ENCODE measurements at regions not wholly inside any gene's neighbourhood (a gene's known extent, or its start where the extent isn't known, plus 50 kb on each side); places are given as distances from the start of the nearest gene placed in this dataset.
A peak's percentile ranks its signal among the peaks of the same experiment; 100 is the strongest.

DNA sequence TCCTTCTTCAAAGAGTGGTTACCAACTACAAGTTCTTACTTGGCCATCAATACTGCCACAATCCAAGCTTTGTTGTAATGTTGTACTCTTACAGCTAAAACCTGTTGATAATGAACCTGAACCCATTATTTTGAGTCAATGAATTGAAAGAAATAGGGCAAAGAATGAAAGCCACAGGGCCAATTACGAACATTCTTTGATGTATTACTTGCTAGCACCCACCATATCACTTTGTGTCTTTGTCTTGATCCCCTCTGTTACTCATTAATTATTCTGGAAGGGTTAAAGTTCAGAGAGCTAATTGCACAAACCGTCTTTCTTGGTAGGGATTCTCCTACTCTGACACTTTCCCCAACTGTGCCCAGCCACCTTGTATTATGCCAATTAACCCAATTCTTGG lies 53.2 kb upstream of the TFEC start:
- no peak for DNase-seq

DNA sequence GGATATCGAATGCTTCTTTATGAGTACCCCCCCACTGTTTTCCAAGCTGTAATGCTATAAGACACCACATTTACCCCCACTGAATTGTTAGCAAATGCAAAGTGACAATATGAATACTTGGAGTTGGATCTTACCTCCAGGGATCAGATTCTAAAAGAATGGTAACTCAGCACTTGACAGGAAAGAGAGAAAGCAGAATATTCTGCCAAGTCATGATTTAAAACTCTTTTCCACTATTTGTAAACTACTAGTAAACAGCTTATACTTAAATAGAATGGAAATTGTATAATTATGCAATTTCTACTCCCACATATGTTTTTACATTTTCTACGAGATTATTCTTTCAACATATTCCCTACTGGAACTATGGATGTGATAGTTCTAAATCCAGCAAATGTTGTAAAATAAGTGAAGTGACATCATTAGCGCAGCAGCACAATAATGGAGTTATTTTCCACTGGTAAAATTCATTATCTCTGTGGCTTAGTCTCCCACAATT lies 56.0 kb upstream of the TFEC start:
- no peak for DNase-seq

DNA sequence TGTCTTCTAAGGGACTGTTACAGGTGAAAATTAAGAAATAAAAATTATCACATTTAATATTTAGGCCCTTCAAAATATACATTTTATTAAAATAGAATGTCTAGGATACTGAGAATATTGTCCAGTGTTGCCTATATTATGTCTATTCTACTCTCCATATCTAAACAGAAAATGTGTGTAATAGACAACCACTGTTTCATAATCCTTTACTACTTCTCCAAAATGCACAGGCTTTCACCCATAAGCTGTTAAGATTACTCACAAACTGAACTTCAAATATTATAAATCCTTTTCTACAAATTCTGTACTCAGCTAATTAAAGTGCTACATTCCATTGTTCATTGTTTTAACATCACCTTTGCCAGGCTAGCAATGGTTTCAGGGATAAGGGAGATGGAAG lies 56.7 kb upstream of the TFEC start:
- no peak for DNase-seq

DNA sequence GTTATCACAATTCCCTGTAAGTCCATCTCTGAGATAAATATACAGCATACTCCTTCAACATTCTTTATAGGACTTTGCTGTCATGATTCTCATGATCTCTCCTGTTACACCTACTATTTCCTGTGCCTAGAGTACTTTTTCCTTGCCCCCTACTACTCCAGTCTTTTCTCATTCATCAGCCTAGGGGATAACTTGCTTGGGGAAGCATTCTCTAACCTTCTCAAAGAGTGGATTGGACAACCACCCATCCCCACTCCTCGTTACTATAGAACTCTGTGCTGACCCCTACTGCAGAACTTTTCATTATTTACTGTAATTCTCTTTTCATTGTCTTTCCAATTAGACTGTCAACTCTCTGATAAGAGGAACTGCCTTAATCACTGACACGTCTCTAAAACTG lies 57.4 kb upstream of the TFEC start:
- DNase-seq = no peak

DNA sequence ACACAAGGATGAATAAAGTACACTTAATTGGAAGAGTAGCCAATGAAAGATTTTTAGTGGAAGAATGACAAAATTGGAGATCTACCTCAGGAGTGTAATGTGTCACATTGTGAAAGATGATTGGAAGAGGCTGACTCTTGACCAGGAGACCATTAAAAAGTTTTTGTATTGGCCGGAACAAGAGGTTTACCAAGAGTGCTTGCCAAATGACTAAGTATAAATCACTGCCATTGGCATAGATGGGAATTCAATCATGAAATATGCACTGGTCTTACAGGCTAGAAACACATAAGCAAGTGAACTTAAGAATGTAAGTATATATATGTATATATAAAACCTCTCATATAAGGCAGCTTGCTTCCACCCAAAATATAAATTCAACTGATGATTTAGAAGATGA lies 58.7 kb upstream of the TFEC start:
- DNase-seq = no peak

DNA sequence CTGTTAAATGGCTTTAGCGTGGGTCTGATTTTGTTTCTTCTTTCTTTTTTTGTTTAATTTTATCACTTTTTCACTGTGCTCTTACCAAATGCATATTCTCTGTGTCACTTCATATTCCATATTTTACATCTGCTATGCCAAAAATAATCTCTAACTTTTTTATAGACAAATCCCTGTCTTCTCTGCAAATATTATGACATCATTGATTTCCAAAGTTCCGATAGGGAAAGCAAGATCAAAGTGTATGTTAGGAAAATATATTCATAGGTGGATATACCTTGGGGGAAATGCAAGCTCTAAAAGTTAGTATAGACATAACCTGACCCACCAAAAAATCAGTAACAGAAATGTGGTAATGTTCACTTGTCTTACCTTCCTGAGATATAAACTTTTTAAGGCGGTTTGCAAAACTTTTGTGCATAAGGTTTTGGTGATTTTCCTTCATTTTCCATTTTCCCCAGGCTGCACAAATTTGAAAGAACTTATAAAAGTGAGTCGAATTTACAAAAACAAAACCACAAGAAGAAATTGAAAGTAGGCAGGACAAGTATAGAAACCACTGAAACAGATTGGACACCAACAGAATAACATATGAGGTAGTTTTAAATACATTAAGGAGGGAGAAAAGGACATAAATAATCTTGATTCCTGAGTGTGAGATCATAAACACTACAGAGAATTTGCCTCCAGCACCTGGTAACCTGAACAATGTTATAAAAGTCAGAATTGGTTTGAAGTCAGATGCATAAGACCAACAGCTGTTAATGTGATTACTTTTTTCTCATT lies 63.1 kb upstream of the TFEC start:
- DNase-seq = no peak

DNA sequence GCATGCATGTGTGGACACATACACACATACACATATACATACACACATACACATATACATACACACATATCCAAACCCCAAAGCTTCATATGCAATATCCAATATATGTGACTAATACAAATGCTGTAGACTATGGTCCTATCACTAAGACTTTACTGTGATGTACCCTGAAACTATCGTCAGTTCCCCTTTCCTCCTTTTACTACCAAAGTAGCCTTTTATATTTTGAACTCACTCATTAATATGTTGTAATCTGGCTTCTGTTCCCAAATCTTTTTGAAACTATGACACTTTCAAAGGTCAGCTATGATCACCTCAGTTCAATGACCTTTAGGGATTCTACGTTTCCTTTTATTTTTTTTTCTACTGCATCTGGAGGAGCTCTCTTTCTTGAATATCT lies 64.8 kb upstream of the TFEC start:
- DNase-seq = no peak

DNA sequence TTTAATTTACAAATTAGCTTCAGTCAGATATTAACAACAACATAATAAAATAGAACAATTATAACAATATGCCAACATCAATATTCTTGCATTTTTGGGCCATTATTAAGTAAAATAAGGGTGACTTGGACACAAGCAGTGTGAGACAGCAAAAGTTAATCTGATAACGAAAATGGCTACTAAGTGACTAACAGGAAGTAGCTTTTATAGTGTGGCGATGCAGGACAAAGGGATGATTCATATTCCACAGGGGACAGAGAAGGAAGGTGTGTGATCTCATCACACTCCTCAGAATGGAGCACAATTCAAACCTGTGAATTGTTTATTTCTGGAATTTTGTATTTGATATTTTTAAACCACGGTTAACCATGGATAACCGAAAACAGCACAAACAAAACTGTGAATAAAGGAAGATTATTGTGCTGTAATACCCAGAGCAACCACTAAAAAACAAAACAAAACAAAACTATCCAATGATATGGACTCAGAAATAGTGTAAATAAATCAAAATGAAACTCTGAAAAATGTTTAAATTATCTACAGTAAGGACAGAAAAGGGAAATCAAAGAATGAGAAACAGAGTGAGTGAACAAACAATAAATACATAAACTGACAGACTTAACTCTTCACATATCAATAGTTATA lies 66.9 kb upstream of the TFEC start:
- DNase-seq = no peak

DNA sequence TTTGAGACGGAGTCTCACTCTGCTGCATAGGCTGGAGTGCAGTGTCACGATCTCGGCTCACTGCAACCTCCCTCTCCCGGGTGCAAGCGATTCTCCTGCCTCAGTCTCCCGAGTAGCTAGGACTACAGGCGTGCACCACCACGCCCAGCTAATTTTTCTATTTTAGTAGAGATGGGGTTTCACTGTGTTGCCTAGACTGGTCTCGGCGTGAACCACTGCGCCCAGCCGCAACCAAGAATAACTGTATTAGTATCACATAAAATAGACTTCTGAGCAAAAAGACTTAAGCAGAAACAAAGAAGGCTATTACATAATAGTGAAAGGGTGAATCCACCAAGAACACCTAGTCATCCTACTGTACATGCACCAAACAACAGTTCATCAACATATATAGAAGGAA lies 67.6 kb upstream of the TFEC start:
- no peak for DNase-seq

DNA sequence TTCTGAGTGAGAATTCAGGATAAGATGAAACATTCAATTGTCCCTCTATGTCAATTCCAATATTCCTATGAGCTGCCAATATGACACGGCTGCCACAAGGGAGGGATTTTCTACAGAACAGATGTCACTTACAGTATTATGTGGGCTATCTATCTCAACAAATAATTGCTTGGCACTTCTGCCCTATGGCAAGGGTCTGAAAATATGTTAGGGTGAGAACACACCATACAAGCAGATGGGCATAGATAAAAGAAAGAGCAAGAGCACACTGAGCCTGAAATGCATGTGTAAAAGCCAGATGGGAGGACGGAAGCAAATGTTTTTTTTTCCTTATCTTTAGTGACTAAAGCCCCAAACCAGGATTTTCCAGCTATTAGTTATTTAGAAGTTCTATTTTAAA lies 70.1 kb upstream of the TFEC start:
- DNase-seq = no peak

DNA sequence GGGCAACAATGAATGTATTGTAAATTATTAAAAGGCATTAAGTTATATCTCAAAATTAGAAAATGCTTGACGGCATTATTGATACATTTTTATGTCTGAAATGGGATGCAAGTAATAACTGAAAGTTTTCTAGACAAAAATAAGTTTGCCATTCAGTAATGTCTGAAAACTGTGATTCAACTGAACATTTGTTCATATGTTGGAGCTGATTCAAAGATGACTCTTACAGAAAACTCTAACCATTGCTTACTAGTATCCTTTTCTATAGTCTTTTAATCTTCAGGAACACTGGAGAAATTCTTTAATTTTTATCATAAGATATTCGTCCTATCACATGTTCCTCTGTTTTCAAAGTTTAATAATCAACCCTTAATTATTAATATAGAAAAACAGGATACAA lies 71.1 kb upstream of the TFEC start:
- DNase-seq = no peak

DNA sequence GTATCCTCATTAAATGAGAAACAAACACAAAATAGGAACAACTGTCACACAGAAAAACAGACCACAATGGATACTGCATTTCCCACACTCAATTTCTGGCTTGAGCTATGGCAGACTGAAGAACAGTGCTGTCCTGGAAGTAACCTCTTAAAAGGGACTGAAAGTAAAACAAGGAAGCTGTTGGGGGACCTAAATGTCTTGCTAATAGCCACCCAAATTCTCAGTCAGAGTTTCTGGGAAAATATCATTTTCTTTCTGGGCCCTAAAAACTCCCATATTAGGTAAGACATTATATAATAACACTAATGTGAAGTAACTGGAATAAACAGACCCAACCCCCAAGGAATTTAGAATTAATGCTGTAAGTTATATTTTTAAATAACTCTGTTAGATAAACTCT lies 80.9 kb upstream of the TFEC start:
- no peak for DNase-seq

DNA sequence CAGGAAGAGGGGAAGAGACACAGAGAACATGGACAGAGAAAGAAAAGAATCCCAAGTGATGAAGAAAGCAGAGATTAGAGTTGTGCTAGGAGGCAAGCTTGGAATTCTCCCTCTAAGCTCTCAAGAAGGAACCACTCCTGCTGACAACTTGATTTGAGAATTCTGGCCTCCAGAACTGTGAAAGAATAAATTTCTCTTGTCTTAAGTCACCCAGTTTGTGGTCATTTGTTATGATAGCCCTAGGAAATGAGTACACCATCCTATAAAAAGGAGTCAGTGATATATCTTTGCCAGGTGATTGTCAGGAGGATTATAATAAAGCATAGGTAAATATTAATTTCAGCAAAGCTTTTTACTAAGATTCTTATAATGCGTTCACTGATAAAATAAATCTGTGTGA lies 82.7 kb upstream of the TFEC start:
- no peak for DNase-seq

DNA sequence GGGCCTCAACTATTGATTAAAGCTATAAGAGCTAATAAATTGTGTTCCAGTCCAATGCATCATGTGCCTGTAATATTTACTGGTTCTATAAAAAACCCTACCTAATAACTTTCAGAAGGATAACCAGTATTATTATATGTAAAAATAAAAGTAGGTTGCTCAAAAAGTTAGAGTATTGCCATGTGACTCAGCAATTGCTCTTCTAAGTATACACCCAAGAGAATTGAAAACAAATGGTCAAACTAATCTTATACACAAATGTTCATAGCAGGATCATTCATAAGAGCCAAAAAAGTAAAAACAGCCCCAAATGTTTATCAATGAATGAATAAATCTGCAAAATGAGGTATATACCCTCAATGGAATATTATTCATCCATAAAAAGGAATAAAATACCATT lies 89.5 kb upstream of the TES start:
- DNase-seq = no peak

DNA sequence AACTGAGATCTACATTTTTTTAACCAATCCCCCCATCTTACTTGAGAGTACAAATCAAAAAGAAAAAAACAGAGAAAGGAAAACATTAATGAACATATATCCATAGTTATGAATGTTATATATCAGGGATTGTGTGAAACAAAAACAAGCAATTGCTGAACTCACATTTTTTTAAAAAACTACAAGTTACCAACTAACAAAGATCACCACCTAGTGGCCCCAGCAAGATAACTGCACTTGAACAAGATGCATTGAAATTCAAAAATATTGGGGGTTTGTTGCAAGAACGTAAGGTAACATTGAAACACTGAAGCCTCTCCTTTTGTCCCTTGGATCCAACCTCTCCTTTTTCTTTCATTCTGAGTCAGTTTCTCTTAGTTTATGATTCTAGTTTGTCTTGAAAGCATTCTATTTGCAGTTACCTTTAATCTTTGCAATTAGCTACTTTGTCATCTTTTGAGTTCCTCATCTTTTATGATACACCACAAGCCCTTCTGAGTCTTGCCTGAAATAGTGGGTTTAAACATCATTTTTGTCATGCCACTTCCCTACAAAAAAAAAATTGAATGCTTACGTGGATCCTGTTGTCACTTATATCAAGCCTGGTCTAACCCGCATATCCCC lies 87.3 kb upstream of the TES start:
- DNase-seq = peak in 1 of 2 donors; percentile 10

DNA sequence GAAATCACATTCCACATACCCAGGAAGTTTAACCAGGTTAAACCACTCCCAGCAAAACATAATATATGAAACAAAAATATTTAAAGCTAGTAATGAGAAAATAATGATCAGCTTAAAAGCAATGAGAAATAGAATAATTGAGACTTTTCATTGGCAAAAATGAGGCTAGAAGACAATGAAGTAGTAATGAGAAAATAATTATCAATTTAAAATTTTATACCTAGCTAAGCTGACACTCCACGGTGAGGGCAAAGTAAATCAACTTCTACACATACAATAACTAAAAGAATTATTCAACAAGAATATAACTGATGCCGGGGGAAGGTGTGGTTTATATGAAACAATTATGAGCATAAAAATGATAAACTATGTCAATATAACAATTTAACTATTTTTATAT lies 82.2 kb upstream of the TES start:
- DNase-seq = no peak

DNA sequence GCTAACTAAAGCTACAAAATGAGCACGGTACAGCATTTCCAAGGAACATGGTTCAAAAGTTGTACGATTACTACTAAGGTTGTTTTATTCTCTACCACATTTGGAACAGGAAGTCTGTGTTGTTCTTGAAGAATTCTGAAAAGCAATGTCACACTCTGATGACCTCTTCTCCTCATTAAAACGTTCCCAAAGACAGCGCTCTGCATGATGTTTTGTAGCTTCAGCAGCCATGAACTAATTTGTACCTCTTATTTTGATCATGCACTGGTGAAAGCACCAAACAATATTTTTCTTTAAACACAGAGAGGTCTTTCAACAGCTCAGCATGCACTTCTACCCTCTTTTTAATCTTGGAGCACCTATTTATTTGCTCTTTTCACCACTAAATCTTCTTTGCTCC lies 75.0 kb upstream of the TES start:
- no peak for DNase-seq

DNA sequence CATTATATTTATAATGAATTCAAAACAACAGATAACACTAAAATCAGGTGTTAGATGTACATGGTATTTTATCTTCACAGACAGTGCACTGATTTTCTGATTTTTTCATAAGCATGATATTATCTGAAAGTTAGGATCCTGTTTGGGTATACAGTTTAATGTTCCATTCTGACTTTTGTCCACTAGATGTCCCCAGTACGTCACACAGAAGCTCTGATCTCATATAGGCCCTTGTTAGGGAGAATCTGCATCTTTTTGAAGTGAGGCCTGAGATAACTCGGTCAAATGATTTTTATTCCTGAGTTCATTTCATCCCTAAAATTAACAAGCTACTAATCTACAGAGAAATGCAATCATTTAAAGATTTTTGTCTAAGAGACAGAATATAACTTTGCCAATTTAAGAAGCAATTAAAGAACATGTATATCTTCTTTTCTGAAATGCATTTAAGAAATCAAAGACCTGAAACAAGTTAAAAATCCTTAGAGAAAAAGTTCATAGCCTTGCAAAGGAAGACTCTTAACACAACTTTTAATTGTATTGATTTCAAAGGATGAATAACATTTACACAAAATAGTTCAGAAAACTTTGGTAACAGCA lies 72.0 kb upstream of the TES start:
- peak; percentile 14 to 57 for DNase-seq

DNA sequence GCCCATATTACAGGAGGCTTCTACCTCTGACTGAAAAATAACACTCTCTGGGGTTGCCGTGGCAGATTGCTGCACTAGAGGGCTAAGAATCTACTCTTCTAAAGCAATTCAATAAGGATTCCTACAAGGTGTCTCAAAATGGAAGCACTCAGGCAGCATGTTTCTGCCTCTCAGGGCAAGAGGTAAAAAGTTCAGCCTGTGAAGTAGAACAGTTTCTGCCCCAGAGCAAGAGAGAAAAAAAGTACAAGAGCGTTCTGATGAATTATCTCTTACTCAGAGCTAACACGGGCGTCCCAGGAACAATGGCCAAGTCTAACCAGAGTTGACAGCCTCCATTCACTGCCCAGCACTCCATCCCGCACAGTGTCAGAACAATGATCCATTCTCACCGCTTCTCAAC lies 71.3 kb upstream of the TES start:
- DNase-seq = no peak

DNA sequence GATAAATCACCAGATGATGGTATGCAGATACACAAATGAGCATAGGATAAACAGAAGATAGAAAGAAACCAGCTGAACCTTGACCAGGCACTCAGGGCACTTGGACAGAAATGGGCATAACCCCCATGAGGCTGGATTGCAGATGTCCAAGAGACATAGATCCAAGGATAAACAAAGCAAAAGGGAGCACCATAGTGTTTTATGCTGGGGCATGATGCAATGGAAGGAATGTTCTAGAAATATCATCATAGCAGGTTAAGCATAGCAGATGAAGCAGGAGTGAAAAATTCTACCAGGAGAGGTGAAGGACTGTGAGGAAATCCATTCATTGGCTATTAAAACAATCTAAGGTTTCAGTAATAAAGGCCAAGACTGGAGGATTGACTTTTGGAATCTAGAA lies 70.5 kb upstream of the TES start:
- no peak for DNase-seq

DNA sequence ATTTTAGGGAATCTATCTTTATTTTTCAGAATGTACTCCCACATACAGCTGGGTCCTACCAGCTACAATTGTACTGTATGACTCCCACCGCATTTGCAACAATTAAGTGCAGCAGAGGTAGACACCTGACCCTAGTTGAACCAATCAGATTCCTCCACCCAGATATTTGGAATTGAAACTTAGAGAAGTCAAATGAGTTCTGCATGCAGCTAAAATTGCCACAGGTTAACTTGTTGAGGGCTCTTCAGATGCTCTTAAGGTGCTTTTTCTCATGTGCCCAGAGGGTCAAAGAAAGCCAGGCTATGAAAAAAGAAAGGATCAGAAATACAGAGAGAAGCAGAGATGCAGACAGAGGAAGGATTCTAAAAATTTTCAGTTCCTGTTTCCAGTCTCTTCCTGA lies 68.0 kb upstream of the TES start:
- no peak for DNase-seq

DNA sequence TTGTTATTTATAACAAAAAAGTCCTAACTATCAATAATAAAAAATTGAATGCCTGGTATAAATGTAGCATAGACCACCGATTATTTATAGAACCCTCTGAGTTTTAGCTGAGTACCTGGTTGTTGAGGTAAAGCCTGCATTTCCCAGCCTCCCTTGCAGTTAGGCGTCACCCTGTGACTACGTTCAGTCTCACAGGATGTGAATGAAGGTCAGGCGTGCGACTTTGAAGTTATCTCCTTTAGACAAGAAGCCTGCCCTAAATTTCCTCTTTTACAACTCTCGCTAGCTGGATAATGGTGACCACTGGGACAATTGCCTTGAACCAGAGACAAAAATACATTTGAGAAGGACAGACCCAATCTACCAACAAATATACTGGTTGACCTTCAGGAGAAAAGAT lies 67.5 kb upstream of the TES start:
- DNase-seq = peak; percentile 13 to 34

DNA sequence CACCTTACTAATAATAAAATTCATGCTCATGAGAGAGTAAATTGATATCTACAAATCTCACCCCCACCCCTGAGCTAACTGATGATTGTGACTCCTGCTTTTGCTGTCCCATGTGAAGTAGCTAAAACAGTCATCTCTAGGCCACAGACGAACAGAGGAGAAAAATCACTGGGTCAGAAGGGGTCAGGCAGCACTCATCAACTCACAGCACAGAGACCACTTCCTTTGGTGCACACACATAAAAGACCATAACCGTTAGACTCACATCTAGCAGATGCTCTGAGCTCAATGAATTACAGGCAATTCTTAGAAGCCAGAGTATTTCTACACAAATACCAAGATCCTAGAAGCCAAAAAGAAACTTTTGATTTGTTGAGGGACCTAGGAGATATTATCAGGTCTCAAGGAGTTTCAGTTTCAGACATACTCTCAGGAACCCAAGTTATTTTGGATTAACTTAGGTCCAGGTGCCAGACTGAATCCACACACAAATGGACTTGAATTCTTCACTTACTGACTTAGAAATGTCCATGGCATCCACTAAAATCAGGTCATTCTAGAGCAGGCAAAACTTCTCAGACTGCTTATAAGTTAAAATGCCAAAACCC lies 65.0 kb upstream of the TES start:
- no peak for DNase-seq

DNA sequence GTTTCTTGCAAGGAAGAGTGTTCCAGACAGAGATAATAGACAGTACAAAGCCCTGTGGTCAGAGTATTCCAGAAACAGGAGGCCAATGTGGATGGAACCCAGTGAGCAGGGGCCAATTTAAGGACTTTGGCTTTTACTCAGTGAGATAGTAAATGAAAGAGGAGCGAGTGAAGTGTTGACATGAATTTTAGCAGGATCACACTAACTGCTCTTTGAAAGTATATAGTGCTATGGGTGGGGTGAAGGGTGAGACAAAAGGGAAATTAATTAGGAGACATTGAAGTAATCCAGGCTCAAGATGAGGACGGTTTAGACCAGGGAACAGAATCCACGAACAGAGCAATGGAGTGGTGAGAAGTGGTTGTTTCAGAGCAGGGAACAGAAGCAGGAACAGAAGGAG lies 62.2 kb upstream of the TES start:
- DNase-seq = no peak
